Transverse colon (tissue), 3 donors: ENCODE measurements at regions not wholly inside any gene's neighbourhood (a gene's known extent, or its start where the extent isn't known, plus 50 kb on each side); places are given as distances from the start of the nearest gene placed in this dataset.
"Not testable (repeated sequence)": the region's sequence is repeated elsewhere in the genome, so short reads cannot be mapped to it uniquely, and the experiment has no call there.

Experiments
- EP300 ChIP-seq: sonication (generic); formaldehyde crosslinking; IDR thresholded peaks from one replicate; pipeline ENCODE4 v1.6.1; 2017; ENCODE audit warnings: antibody characterized with exemption, low read depth
- TF ChIP-seq, protein P1 (sequence below), 5 experiments: fragments of 200-600 bp in 3 of 5; fragments of 450-650 bp in 2 of 5; sonication (generic) in 3 of 5; IDR thresholded peaks; 1 replicate in 2 of 5; 2 replicates in 3 of 5; pipeline ENCODE4 v1.5.1; 2016 to 2017; ENCODE audit warnings: antibody characterized with exemption in 5 of 5, inconsistent platforms in 3 of 5, mild to moderate bottlenecking in 2 of 5, moderate library complexity in 1 of 5

DNA sequence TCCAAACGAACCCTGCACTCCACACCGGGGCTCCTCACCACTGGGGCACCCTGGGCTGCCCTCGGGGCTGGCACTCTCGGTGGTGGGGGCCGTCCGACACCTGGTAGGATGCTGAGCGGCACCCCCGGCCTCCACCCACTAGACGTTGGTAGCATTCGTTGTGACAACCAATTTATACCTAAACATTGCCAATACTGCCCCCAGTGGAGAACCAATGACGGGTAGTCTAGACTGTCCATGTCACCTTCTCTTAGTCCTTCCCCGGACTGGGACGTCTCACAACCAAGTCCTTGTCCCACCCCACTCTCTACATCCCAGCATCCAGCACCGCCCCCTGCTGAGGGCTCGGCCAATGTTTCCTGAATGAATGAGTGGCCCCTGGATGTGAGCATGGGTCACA is 246.8 kb upstream of the ANKRD20A1 start:
- TF ChIP-seq, protein P1, sequence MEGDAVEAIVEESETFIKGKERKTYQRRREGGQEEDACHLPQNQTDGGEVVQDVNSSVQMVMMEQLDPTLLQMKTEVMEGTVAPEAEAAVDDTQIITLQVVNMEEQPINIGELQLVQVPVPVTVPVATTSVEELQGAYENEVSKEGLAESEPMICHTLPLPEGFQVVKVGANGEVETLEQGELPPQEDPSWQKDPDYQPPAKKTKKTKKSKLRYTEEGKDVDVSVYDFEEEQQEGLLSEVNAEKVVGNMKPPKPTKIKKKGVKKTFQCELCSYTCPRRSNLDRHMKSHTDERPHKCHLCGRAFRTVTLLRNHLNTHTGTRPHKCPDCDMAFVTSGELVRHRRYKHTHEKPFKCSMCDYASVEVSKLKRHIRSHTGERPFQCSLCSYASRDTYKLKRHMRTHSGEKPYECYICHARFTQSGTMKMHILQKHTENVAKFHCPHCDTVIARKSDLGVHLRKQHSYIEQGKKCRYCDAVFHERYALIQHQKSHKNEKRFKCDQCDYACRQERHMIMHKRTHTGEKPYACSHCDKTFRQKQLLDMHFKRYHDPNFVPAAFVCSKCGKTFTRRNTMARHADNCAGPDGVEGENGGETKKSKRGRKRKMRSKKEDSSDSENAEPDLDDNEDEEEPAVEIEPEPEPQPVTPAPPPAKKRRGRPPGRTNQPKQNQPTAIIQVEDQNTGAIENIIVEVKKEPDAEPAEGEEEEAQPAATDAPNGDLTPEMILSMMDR (IDR thresholded peaks at IDR 0.05): not testable (repeated sequence)
- TF ChIP-seq EP300: not testable (repeated sequence)
